Body of pancreas (tissue), 4 donors: ENCODE measurements at regions not wholly inside any gene's neighbourhood (a gene's known extent, or its start where the extent isn't known, plus 50 kb on each side); places are given as distances from the start of the nearest gene placed in this dataset.

Experiments used
- ATAC-seq: fragments of 150-250 bp; one replicate; pipeline ENCODE4 v1.9.1; 2016
- DNase-seq, 4 donors: peaks; one replicate each; pipeline ENCODE4 v3.0.0-alpha.2; 2019
- H3K27ac ChIP-seq, 4 donors: fragments of 200-600 bp; sonication (generic); 1 replicate in 3 of 4; 2 replicates in 1 of 4; pipeline versions ENCODE4 v1.5.1 to v1.6.1; 2016 to 2019; ENCODE audit warnings: mild to moderate bottlenecking in 1 of 4, mixed read lengths in 1 of 4, moderate library complexity in 1 of 4
- H3K27me3 ChIP-seq, 2 donors: fragments of 200-600 bp; sonication (generic); one replicate each; pipeline ENCODE4 v1.6.0; 2016; ENCODE audit warnings: mild to moderate bottlenecking in 1 of 2
- H3K36me3 ChIP-seq, 2 donors: fragments of 200-600 bp; sonication (generic); replicated peaks in 1 of 2; 2 replicates each; pipeline ENCODE4 v1.5.1; 2016; ENCODE audit warnings: low read depth in 2 of 2; ENCODE audit not compliant: insufficient read depth in 1 of 2
- H3K4me1 ChIP-seq: fragments of 200-600 bp; sonication (generic); one replicate; pipeline ENCODE4 v1.6.0; 2016
- H3K4me3 ChIP-seq, 2 donors: fragments of 200-600 bp; sonication (generic); 1 replicate in 1 of 2; 2 replicates in 1 of 2; pipeline ENCODE4 v1.5.1; 2016 to 2019
- H3K9me3 ChIP-seq, 3 donors: fragments of 200-600 bp; sonication (generic); 1 replicate in 2 of 3; 2 replicates in 1 of 3; pipeline ENCODE4 v1.5.1; 2016
- POLR2A ChIP-seq, 3 donors: fragments of 450-650 bp; IDR thresholded peaks; one replicate each; pipeline ENCODE4 v1.6.1; 2016; ENCODE audit warnings: antibody characterized with exemption in 3 of 3, mild to moderate bottlenecking in 2 of 3
- WGBS, 2 donors: methylation state at CpG; one replicate each; pipeline ENCODE4 v1.1.5; 2017; 5-methylcytosine and 5-hydroxymethylcytosine counted together
- intact Hi-C: fragments of 100-400 bp; cut with DNase I; formaldehyde crosslinking; loops from one replicate; pipeline ENCODE4 v1.15.1; 2023
- TF ChIP-seq, protein P1 (sequence below), 7 experiments: fragments of 450-650 bp in 4 of 7; fragments of 200-600 bp in 3 of 7; sonication (generic) in 3 of 7; IDR thresholded peaks; one replicate each; pipeline ENCODE4 v1.5.1; 2016 to 2019; ENCODE audit warnings: antibody characterized with exemption in 7 of 7

GRCh38 chr2:62415518-62415917 is 90.5 kb downstream of the TMEM17 start:
- no peaks in the 10 kb centered on the region for H3K9me3 ChIP-seq
- 33 to 39% methylated on average over 2 of the region's 2 CpGs for WGBS, 2 donors
- H3K27me3 ChIP-seq, result no peaks in the 10 kb centered on the region
- no peak for TF ChIP-seq POLR2A (IDR thresholded peaks at IDR 0.05)
- TF ChIP-seq, protein P1, sequence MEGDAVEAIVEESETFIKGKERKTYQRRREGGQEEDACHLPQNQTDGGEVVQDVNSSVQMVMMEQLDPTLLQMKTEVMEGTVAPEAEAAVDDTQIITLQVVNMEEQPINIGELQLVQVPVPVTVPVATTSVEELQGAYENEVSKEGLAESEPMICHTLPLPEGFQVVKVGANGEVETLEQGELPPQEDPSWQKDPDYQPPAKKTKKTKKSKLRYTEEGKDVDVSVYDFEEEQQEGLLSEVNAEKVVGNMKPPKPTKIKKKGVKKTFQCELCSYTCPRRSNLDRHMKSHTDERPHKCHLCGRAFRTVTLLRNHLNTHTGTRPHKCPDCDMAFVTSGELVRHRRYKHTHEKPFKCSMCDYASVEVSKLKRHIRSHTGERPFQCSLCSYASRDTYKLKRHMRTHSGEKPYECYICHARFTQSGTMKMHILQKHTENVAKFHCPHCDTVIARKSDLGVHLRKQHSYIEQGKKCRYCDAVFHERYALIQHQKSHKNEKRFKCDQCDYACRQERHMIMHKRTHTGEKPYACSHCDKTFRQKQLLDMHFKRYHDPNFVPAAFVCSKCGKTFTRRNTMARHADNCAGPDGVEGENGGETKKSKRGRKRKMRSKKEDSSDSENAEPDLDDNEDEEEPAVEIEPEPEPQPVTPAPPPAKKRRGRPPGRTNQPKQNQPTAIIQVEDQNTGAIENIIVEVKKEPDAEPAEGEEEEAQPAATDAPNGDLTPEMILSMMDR (IDR thresholded peaks at IDR 0.05), result no peak
- H3K4me3 ChIP-seq, result no peak overlapping the region
- H3K27ac ChIP-seq, result no peak overlapping the region
- H3K36me3 ChIP-seq, result no peaks in the 10 kb centered on the region
- intact Hi-C loops, result loop anchor here (10.0 kb wide), 1 partner anchor 421 kb away; no protein-coding TSS in a partner anchor
- DNase-seq (no peak), ATAC-seq (no peak)
- peaks cover 22% of the 10 kb centered on the region for H3K4me1 ChIP-seq

DNA sequence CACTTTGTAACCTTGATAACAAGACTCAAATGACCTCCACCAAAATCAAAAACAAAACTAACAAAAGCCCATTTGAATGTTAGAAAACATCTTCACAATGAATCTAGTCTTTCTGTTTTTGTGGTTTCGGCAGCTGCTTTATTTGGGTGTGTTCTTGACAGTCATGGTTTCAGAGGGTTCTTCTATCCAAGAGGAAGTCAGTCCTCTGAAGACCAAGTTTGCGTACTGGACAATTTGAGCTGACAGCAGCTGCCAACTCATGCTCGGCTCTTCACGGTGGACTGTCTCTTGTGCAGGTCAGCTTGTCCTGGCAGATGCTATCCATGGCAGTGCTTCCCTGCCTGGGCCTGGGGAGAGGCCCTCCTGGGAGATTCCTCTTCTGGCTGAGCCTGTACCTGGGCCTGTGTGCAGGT is 91.0 kb downstream of the TMEM17 start:
- Histone ChIP-seq H3K4me3 (no peak overlapping the region), H3K36me3 (no peaks in the 10 kb centered on the region), H3K4me1 (peaks cover 22% of the 10 kb centered on the region), H3K9me3 (no peaks in the 10 kb centered on the region), H3K27ac (no peak overlapping the region), H3K27me3 (no peaks in the 10 kb centered on the region)
- ATAC-seq (no peak), DNase-seq (peak in 1 of 4 donors; percentile 16)
- TF ChIP-seq POLR2A (IDR thresholded peaks at IDR 0.05), result no peak
- TF ChIP-seq, protein P1 (IDR thresholded peaks at IDR 0.05), result no peak
- intact Hi-C loops, result loop anchor here (10.0 kb wide), 1 partner anchor 420 kb away; no protein-coding TSS in a partner anchor
- WGBS, 2 donors, result 59 to 74% methylated on average over 4 of the region's 4 CpGs

- no peak for ATAC-seq
- TF ChIP-seq, protein P1 (IDR thresholded peaks at IDR 0.05), result no peak
- no peak for TF ChIP-seq POLR2A (IDR thresholded peaks at IDR 0.05)
- Histone ChIP-seq H3K27me3 (no peaks in the 10 kb centered on the region), H3K4me3 (no peak overlapping the region), H3K36me3 (no peaks in the 10 kb centered on the region), H3K4me1 (peaks cover 22% of the 10 kb centered on the region), H3K9me3 (no peaks in the 10 kb centered on the region), H3K27ac (no peak overlapping the region)
- WGBS, 2 donors, result 71 to 78% methylated on average over 7 of the region's 7 CpGs
- no peak for DNase-seq
- intact Hi-C loops, result loop anchor here (10.0 kb wide), 1 partner anchor 418 kb away; no protein-coding TSS in a partner anchor
Measured at GRCh38 chr2:62413116-62413663, 92.8 kb downstream of the TMEM17 start.

DNA sequence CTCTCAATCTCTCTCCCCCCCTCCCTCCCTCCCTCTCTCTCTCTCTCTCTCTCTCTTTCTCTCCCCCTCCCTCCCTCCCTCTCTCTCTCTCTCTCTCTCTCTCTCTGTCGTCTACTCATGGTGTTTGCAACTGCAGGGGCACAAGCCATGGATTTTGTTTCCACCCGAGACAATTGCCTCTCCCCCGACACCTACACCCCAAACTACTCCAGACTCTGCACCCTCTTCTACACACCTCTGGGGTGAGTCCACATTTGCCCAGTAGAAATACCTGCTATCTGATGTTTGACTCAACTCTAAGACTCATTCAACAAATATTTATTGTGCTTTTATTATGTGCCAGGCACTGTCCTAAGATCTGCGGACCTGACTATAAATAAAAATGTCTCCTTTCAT is 93.7 kb downstream of the TMEM17 start:
- no peak for TF ChIP-seq POLR2A (IDR thresholded peaks at IDR 0.05)
- TF ChIP-seq, protein P1 (IDR thresholded peaks at IDR 0.05), result peak in 1 of 7 experiments; percentile 36
- H3K27ac ChIP-seq, result no peak overlapping the region
- intact Hi-C loops, result loop anchor here (10.0 kb wide), 1 partner anchor 418 kb away; no protein-coding TSS in a partner anchor
- H3K9me3 ChIP-seq, result no peaks in the 10 kb centered on the region
- no peak for ATAC-seq
- no peaks in the 10 kb centered on the region for H3K27me3 ChIP-seq
- peaks cover 22% of the 10 kb centered on the region for H3K4me1 ChIP-seq
- no peak for DNase-seq
- H3K4me3 ChIP-seq, result no peak overlapping the region
- 27 to 52% methylated on average over 3 to 4 of the region's 4 CpGs for WGBS, 2 donors
- H3K36me3 ChIP-seq, result no peaks in the 10 kb centered on the region

GRCh38 chr2:62410926-62411456 is 95.0 kb downstream of the TMEM17 start:
- Histone ChIP-seq H3K36me3 (no peaks in the 10 kb centered on the region), H3K27ac (peak overlapping the region in 1 of 4 donors; percentile 41), H3K4me1 (peaks cover 22% of the 10 kb centered on the region), H3K4me3 (no peak overlapping the region), H3K27me3 (no peaks in the 10 kb centered on the region), H3K9me3 (no peaks in the 10 kb centered on the region)
- intact Hi-C loops, result loop anchor here (10.0 kb wide), 1 partner anchor 416 kb away; no protein-coding TSS in a partner anchor
- no peak for DNase-seq
- TF ChIP-seq, protein P1 (IDR thresholded peaks at IDR 0.05), result no peak
- no peak for TF ChIP-seq POLR2A (IDR thresholded peaks at IDR 0.05)
- 61 to 67% methylated on average over 2 of the region's 2 CpGs for WGBS, 2 donors
- peak; percentile 4 for ATAC-seq
